Cardiac muscle cell (in vitro differentiated cells and primary cell): ENCODE measurements at regions not wholly inside any gene's neighbourhood (a gene's known extent, or its start where the extent isn't known, plus 50 kb on each side); places are given as distances from the start of the nearest gene placed in this dataset.

Source experiments
- DNase-seq, 2 donors: peaks; one replicate each; pipeline versions ENCODE4 v3.0.0 to v3.0.0-alpha.2; 2010 to 2017; ENCODE audit warnings: low read depth in 1 of 2, low spot score in 1 of 2
- H3K27ac ChIP-seq: fragments of 200-600 bp; sonication (generic); 2 replicates; pipeline ENCODE4 v1.5.1; 2016
- H3K27me3 ChIP-seq: fragments of 200-600 bp; sonication (generic); 2 replicates; pipeline ENCODE4 v1.6.0; 2016; ENCODE audit warnings: control low read depth
- H3K36me3 ChIP-seq: fragments of 200-600 bp; sonication (generic); 2 replicates; pipeline ENCODE4 v1.5.1; 2016; ENCODE audit warnings: control low read depth
- H3K4me1 ChIP-seq: fragments of 200-600 bp; sonication (generic); 2 replicates; pipeline ENCODE4 v1.8.1; 2017; ENCODE audit warnings: low read depth, mild to moderate bottlenecking, mixed run types
- H3K4me3 ChIP-seq: fragments of 200-600 bp; sonication (generic); 2 replicates; pipeline ENCODE4 v1.5.1; 2016; ENCODE audit warnings: mild to moderate bottlenecking
- H3K9me3 ChIP-seq: fragments of 200-600 bp; sonication (generic); 2 replicates; pipeline ENCODE4 v1.5.1; 2017; ENCODE audit warnings: low read depth, mild to moderate bottlenecking, control low read depth
- TF ChIP-seq, protein P1 (sequence below): IDR thresholded peaks from 2 replicates; pipeline ENCODE4 v1.5.1; 2012; ENCODE audit warnings: low read depth, mild to moderate bottlenecking, low read length

DNA sequence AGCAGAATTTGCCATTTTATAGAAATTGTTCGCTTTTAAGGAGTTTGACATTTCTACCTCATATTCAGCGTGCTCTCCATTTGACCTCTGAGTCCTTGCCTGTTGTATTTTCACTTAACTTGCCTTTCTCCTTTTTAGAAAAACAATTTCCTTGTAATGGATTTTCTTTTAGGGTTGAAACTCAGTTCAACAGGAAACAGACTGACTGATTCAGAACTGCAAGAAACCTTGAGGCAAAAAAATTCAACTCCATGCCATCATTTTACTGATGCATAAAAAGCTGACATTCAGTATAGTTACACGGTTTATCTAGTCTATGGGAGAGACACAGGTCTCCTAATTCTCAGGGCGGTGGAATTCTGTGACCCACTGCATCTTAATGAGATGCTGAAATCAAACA, 59.8 kb downstream of the MRPS30 start:
- Histone ChIP-seq H3K27me3 (no peaks in the 10 kb centered on the region), H3K4me3 (no peak overlapping the region), H3K9me3 (no peaks in the 10 kb centered on the region), H3K27ac (no peak overlapping the region), H3K4me1 (peaks cover 27% of the 10 kb centered on the region), H3K36me3 (no peaks in the 10 kb centered on the region)
- DNase-seq = no peak
- TF ChIP-seq, protein P1, sequence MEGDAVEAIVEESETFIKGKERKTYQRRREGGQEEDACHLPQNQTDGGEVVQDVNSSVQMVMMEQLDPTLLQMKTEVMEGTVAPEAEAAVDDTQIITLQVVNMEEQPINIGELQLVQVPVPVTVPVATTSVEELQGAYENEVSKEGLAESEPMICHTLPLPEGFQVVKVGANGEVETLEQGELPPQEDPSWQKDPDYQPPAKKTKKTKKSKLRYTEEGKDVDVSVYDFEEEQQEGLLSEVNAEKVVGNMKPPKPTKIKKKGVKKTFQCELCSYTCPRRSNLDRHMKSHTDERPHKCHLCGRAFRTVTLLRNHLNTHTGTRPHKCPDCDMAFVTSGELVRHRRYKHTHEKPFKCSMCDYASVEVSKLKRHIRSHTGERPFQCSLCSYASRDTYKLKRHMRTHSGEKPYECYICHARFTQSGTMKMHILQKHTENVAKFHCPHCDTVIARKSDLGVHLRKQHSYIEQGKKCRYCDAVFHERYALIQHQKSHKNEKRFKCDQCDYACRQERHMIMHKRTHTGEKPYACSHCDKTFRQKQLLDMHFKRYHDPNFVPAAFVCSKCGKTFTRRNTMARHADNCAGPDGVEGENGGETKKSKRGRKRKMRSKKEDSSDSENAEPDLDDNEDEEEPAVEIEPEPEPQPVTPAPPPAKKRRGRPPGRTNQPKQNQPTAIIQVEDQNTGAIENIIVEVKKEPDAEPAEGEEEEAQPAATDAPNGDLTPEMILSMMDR = no peak

DNA sequence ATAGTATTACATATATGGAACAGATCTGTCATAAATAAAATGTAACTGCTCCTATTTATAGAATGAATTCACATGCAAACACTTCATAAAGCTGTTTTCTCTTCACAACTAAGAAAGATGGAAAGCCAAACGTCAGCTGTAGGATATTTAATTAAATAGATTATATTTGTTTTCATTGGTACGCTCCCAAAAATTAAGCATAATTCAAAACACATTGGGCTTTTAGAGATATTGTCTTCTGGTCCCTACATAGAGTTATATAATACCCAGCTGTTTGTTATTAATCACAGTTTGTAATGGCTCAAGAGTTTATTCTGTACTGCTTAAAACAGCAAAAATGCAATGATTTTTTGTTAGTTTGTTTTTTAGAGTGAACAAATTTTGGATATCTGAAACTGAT, 61.2 kb downstream of the MRPS30 start:
- Histone ChIP-seq H3K36me3 (no peaks in the 10 kb centered on the region), H3K27me3 (no peaks in the 10 kb centered on the region), H3K4me1 (peaks cover 27% of the 10 kb centered on the region), H3K4me3 (no peak overlapping the region), H3K27ac (no peak overlapping the region), H3K9me3 (no peaks in the 10 kb centered on the region)
- TF ChIP-seq, protein P1 = no peak
- no peak for DNase-seq

DNA sequence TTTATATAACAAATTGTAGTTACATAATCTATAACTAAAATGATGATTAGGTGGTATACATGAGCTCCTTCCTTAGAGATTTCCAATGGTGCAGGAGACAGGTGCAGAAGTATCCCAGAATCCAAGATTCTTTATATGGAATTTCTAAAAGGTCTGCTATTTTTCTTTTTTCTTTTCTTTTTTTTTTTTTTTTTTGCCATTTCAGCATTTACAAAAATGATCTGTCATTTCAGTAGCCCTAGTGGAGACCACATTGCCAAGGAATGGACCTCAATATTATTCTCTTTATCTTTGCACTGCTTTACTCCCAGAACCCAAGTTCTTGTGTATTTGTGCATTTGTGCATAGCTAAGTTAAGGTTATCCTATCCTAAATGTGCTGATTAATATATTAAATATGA, 61.7 kb downstream of the MRPS30 start:
- H3K9me3 ChIP-seq = no peaks in the 10 kb centered on the region
- no peak overlapping the region for H3K27ac ChIP-seq
- TF ChIP-seq, protein P1 = no peak
- DNase-seq = no peak
- H3K36me3 ChIP-seq = no peaks in the 10 kb centered on the region
- peaks cover 27% of the 10 kb centered on the region for H3K4me1 ChIP-seq
- no peaks in the 10 kb centered on the region for H3K27me3 ChIP-seq
- no peak overlapping the region for H3K4me3 ChIP-seq

DNA sequence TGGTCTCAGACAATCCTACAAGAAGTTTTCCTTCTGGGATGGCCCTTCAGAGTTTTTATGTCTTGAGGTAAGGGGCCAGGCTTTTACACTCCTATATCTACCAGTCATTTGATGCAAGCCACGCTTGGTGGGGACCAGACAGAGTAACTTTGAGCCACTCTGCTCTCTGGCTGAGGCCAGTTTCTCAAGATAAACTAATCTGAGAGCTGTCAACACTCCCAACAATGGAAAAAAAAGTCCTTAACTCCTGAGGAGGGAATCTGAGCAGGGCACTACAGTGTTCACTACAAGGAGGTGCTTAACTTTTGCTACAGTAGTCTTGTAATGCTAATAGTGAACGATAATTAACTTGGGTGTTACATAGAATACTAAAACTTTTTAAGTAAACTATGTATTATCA, 62.7 kb downstream of the MRPS30 start:
- Histone ChIP-seq H3K36me3 (no peaks in the 10 kb centered on the region), H3K27me3 (no peaks in the 10 kb centered on the region), H3K9me3 (no peaks in the 10 kb centered on the region), H3K4me1 (peaks cover 27% of the 10 kb centered on the region), H3K27ac (peak overlapping the region; percentile 56), H3K4me3 (no peak overlapping the region)
- TF ChIP-seq, protein P1 = no peak
- DNase-seq = peak in 1 of 2 donors; percentile 92

DNA sequence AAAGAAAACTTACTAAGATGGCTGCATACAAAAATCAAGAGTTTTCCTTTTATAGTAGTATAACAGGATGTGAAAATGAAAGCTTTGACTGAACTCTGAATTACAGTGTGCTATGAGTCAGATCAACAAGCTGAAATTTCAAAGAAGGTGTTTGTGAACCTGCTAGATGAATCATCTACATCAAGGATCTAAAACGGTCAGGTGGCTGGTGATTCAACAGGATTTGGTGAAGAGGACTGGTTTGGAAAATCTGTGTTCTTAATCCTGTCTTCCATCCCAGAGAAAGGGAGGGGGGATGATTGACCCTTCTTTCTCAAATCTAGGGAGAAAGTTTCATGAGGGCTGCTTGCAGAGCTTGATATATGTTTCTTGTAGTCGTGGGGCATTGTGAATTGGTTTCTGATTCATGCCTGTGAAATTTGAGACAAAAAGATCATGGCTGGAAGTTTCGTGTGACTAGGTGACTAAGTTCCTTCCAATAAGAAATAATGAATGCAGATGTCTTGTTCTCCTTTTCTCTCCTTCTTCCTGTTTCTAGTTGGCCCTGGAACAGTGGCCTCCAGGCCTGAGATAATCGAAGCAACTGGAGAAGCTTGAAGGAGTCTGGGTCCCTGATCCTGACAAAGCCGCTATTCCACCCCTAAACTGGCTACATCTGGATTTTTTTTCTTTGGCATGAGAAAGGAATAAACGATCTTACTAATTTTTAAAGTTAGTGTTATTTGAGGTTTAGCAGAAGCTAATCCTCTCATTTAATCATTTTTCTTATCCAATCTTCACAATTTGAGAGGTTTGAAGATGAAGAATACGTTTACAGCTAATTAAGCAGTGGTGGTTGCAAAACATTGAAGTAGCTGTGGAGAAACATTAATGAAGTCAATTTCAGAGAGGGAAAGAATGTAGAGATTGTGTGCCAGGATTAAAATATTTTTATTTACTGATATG, 67.2 kb downstream of the MRPS30 start:
- Histone ChIP-seq H3K9me3 (no peaks in the 10 kb centered on the region), H3K4me1 (peaks cover 36% of the 10 kb centered on the region), H3K4me3 (no peak overlapping the region), H3K36me3 (no peaks in the 10 kb centered on the region), H3K27ac (no peak overlapping the region), H3K27me3 (no peaks in the 10 kb centered on the region)
- TF ChIP-seq, protein P1 = no peak
- no peak for DNase-seq
